Transverse colon (tissue), 4 donors: ENCODE measurements at regions not wholly inside any gene's neighbourhood (a gene's known extent, or its start where the extent isn't known, plus 50 kb on each side); places are given as distances from the start of the nearest gene placed in this dataset.

Source experiments
- DNase-seq: peaks from one replicate; pipeline ENCODE4 v3.0.0-alpha.2; 2019
- H3K27ac ChIP-seq, 4 donors: fragments of 200-600 bp; sonication (generic); 2 replicates each; pipeline ENCODE4 v1.5.1; 2016 to 2018; ENCODE audit warnings: inconsistent platforms in 4 of 4
- H3K27me3 ChIP-seq: fragments of 200-600 bp; sonication (generic); 2 replicates; pipeline ENCODE4 v1.5.1; 2017; ENCODE audit warnings: inconsistent platforms
- H3K36me3 ChIP-seq, 4 donors: fragments of 200-600 bp; sonication (generic); 2 replicates each; pipeline ENCODE4 v1.5.1; 2017 to 2019; ENCODE audit warnings: inconsistent platforms in 4 of 4
- H3K4me1 ChIP-seq, 4 donors: fragments of 200-600 bp; sonication (generic); 2 replicates each; pipeline ENCODE4 v1.5.1; 2017 to 2020; ENCODE audit warnings: inconsistent platforms in 4 of 4
- H3K4me3 ChIP-seq, 4 donors: fragments of 200-600 bp; sonication (generic); 1 replicate in 1 of 4; 2 replicates in 3 of 4; pipeline versions ENCODE4 v1.5.1 to v1.6.1; 2017 to 2019; ENCODE audit warnings: inconsistent platforms in 4 of 4
- H3K9me3 ChIP-seq, 2 donors: fragments of 200-600 bp; sonication (generic); 2 replicates each; pipeline ENCODE4 v1.5.1; 2017 to 2019; ENCODE audit warnings: inconsistent platforms in 2 of 2
- EP300 ChIP-seq: sonication (generic); formaldehyde crosslinking; IDR thresholded peaks from one replicate; pipeline ENCODE4 v1.6.1; 2017; ENCODE audit warnings: antibody characterized with exemption, low read depth
- POLR2A ChIP-seq: fragments of 450-650 bp; IDR thresholded peaks from one replicate; pipeline ENCODE4 v1.6.1; 2016; ENCODE audit warnings: antibody characterized with exemption, mild to moderate bottlenecking, moderate library complexity
- POLR2AphosphoS5 ChIP-seq, 3 donors: sonication (generic); formaldehyde crosslinking; IDR thresholded peaks; one replicate each; pipeline ENCODE4 v1.6.1; 2016; ENCODE audit warnings: antibody characterized with exemption in 3 of 3
- WGBS, 2 donors: methylation state at CpG; one replicate each; pipeline ENCODE4 v1.1.5; 2018; ENCODE audit warnings: low coverage in 1 of 2; 5-methylcytosine and 5-hydroxymethylcytosine counted together
- in situ Hi-C, 4 donors: fragments of 200-750 bp; cut with MboI; loops; one replicate each; pipeline versions ENCODE4 v1.15.0 to v1.15.1; 2017; ENCODE audit warnings: low sequenced_read_pairs in 3 of 4, low pct_ligation_motif_present in 1 of 4, low pct_unique_long_range_greater_than_20kb in 1 of 4
- intact Hi-C: fragments of 100-400 bp; cut with DNase I; formaldehyde crosslinking; loops from one replicate; pipeline ENCODE4 v1.15.1; 2023; ENCODE audit warnings: low total_unique reads
- TF ChIP-seq, protein P1 (sequence below), 5 experiments: fragments of 200-600 bp in 3 of 5; fragments of 450-650 bp in 2 of 5; sonication (generic) in 3 of 5; IDR thresholded peaks; 1 replicate in 2 of 5; 2 replicates in 3 of 5; pipeline ENCODE4 v1.5.1; 2016 to 2017; ENCODE audit warnings: antibody characterized with exemption in 5 of 5, inconsistent platforms in 3 of 5, mild to moderate bottlenecking in 2 of 5, moderate library complexity in 1 of 5

DNA sequence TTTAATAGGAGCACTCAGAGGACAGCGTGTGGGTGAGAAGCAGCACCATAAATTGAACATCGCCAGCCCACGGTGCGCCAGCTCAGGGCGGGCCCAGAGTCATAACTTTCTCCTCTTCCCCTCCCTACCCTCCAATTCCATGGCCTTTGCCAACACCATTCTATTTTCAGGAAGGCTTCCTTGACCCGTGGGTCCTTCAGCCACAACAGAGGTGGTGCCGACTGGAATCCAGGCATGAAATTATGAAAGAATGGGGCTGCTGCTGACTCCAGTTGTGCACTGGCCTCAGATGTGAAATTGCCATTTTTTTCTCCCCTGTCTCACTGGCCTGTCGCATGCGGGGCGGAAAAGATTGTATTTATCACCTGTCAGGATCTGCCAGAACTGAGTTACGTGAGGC is 345.9 kb downstream of the MIAT start:
- intact Hi-C loops: no loop called here
- WGBS, 2 donors: 71 to 78% methylated on average over 10 to 11 of the region's 11 CpGs

DNA sequence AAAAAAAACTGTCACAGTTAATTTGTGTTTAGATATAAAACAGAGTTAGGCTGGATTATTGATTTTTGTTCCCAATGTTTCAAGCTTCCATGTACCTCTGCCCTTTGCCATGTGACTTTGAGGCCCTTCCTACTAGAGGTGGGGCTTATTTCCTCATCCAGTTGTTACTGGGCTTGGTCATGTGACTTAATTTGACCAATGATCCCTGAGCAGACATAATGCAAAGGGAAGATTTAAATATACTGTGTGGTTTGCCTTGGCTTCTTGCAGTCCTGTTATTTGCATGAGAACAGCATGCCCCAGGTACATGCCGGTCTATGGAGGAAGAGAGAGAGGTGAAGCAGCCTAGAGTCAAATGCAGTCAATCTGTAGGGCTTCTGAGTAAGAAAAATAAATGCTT is 347.0 kb downstream of the MIAT start:
- TF ChIP-seq EP300 (no peak), POLR2A (no peak), POLR2AphosphoS5 (IDR thresholded peaks at IDR 0.05) (no peak)
- TF ChIP-seq, protein P1, sequence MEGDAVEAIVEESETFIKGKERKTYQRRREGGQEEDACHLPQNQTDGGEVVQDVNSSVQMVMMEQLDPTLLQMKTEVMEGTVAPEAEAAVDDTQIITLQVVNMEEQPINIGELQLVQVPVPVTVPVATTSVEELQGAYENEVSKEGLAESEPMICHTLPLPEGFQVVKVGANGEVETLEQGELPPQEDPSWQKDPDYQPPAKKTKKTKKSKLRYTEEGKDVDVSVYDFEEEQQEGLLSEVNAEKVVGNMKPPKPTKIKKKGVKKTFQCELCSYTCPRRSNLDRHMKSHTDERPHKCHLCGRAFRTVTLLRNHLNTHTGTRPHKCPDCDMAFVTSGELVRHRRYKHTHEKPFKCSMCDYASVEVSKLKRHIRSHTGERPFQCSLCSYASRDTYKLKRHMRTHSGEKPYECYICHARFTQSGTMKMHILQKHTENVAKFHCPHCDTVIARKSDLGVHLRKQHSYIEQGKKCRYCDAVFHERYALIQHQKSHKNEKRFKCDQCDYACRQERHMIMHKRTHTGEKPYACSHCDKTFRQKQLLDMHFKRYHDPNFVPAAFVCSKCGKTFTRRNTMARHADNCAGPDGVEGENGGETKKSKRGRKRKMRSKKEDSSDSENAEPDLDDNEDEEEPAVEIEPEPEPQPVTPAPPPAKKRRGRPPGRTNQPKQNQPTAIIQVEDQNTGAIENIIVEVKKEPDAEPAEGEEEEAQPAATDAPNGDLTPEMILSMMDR (IDR thresholded peaks at IDR 0.05): no peak
- intact Hi-C loops: no loop called here

More for the DNA sequence above, 345.9 kb downstream of the MIAT start:
- Histone ChIP-seq H3K4me1 (no peaks in the 10 kb centered on the region), H3K27ac (no peak overlapping the region), H3K9me3 (no peaks in the 10 kb centered on the region), H3K4me3 (no peak overlapping the region), H3K36me3 (no peaks in the 10 kb centered on the region), H3K27me3 (no peaks in the 10 kb centered on the region)
- DNase-seq: no peak
- in situ Hi-C loops: no loop called here
- no peak for TF ChIP-seq POLR2AphosphoS5 (IDR thresholded peaks at IDR 0.05)
- TF ChIP-seq POLR2A: no peak
- TF ChIP-seq EP300: no peak
- TF ChIP-seq, protein P1 (IDR thresholded peaks at IDR 0.05): no peak

DNA sequence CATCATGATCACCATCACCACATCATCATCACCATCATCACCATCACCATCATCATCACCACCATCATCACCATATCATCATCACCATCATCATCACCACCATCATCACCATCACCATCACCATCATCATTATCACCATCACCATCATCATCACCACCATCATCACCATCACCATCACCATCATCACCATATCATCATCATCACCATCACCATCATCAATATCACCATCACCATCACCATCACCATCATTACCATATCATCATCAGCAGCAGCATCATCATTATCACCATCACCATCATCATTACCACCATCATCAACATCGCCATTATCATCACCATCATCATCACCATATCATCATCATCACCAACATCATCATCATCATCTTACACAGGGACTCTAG is 351.1 kb downstream of the MIAT start:
- no peak overlapping the region for H3K4me3 ChIP-seq
- DNase-seq: no peak
- intact Hi-C loops: no loop called here
- H3K9me3 ChIP-seq: no peaks in the 10 kb centered on the region
- TF ChIP-seq POLR2AphosphoS5 (IDR thresholded peaks at IDR 0.05): no peak
- TF ChIP-seq, protein P1 (IDR thresholded peaks at IDR 0.05): no peak
- no peak for TF ChIP-seq POLR2A
- no peak for TF ChIP-seq EP300
- WGBS, 2 donors: 78 to 88% methylated on average over 1 of the region's 1 CpG
- in situ Hi-C loops: no loop called here
- H3K27me3 ChIP-seq: no peaks in the 10 kb centered on the region
- H3K4me1 ChIP-seq: no peaks in the 10 kb centered on the region
- H3K36me3 ChIP-seq: no peaks in the 10 kb centered on the region
- H3K27ac ChIP-seq: no peak overlapping the region

More for the DNA sequence above, 347.0 kb downstream of the MIAT start:
- no peaks in the 10 kb centered on the region for H3K4me1 ChIP-seq
- DNase-seq: no peak
- no peak overlapping the region for H3K4me3 ChIP-seq
- in situ Hi-C loops: no loop called here
- no peaks in the 10 kb centered on the region for H3K36me3 ChIP-seq
- H3K27ac ChIP-seq: no peak overlapping the region
- WGBS, 2 donors: 38 to 54% methylated on average over 1 of the region's 1 CpG
- no peaks in the 10 kb centered on the region for H3K27me3 ChIP-seq
- no peaks in the 10 kb centered on the region for H3K9me3 ChIP-seq

DNA sequence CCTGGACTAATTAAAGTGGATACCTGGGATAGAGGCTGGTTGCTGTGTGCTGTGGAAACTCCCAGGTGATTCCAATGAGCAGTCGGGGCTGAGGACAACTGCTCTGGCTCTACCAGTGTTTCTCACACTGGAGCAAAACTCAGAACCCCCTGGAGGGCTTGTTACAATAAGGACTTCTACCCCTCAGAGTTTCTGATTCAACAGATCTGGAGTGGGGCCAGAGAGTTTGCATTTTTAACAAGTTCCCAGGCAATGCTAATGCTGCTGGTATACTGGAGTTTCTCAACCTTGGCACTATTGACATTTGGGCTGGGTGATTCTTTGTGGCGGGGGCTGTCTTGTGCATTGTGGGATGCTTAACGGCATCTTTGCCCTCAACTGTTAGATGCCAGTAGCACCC is 353.7 kb downstream of the MIAT start:
- TF ChIP-seq POLR2AphosphoS5 (IDR thresholded peaks at IDR 0.05) (no peak), POLR2A (no peak), EP300 (no peak)
- TF ChIP-seq, protein P1 (IDR thresholded peaks at IDR 0.05): no peak
- intact Hi-C loops (no loop called here), in situ Hi-C loops (no loop called here)
- no peaks in the 10 kb centered on the region for H3K4me1 ChIP-seq
- H3K36me3 ChIP-seq: no peaks in the 10 kb centered on the region
- no peaks in the 10 kb centered on the region for H3K27me3 ChIP-seq
- H3K9me3 ChIP-seq: no peaks in the 10 kb centered on the region
- H3K27ac ChIP-seq: no peak overlapping the region
- 73 to 100% methylated on average over 1 to 3 of the region's 3 CpGs for WGBS, 2 donors
- no peak for DNase-seq
- no peak overlapping the region for H3K4me3 ChIP-seq
